SK-N-SH treated with all-trans-retinoic acid at 6 μM for 48 hours (cell line): ENCODE measurements at regions not wholly inside any gene's neighbourhood (a gene's known extent, or its start where the extent isn't known, plus 50 kb on each side); places are given as distances from the start of the nearest gene placed in this dataset.

ENCODE experiments used
- ATAC-seq: fragments of 200-7000 bp; cut with Tn5 transposase; 3 replicates; pipeline ENCODE4 v1.9.1; 2020; ENCODE audit warnings: mild to moderate bottlenecking, moderate library complexity
- ARNTL ChIP-seq: fragments of 450-650 bp; formaldehyde crosslinking; IDR thresholded peaks from 2 replicates; pipeline ENCODE4 v1.5.0; 2020; ENCODE audit warnings: low read depth, mild to moderate bottlenecking, moderate library complexity, borderline replicate concordance
- BACH2 ChIP-seq: fragments of 250-450 bp; sonication (Bioruptor Pico); IDR thresholded peaks from 2 replicates; pipeline ENCODE4 v1.9.0; 2021; ENCODE audit warnings: mild to moderate bottlenecking, borderline replicate concordance
- CREB5 ChIP-seq: fragments of 250-450 bp; sonication (Bioruptor Pico); IDR thresholded peaks from 2 replicates; pipeline ENCODE4 v1.5.1; 2020; ENCODE audit warnings: low read depth, mild to moderate bottlenecking, moderate library complexity
- CSDC2 ChIP-seq: fragments of 250-450 bp; sonication (Bioruptor Pico); IDR thresholded peaks from 2 replicates; pipeline ENCODE4 v1.5.0; 2020; ENCODE audit warnings: mild to moderate bottlenecking, moderate library complexity
- CSRNP3 ChIP-seq: fragments of 250-450 bp; sonication (Bioruptor Pico); IDR thresholded peaks from 2 replicates; pipeline ENCODE4 v1.5.1; 2021; ENCODE audit warnings: mild to moderate bottlenecking, moderate library complexity
- ESRRG ChIP-seq: fragments of 250-450 bp; sonication (Bioruptor Pico); IDR thresholded peaks from 2 replicates; pipeline ENCODE4 v1.6.1; 2021; ENCODE audit warnings: mild to moderate bottlenecking
- GLIS3 ChIP-seq: fragments of 250-450 bp; sonication (Bioruptor Pico); IDR thresholded peaks from 2 replicates; pipeline ENCODE4 v1.5.0; 2020; ENCODE audit warnings: mild to moderate bottlenecking, moderate library complexity
- ISL1 ChIP-seq: fragments of 250-450 bp; sonication (Bioruptor Pico); IDR thresholded peaks from 2 replicates; pipeline ENCODE4 v2.1.2; 2022; ENCODE audit warnings: mild to moderate bottlenecking, moderate library complexity
- OSR1 ChIP-seq: fragments of 250-450 bp; sonication (Bioruptor Pico); IDR thresholded peaks from 2 replicates; pipeline ENCODE4 v1.8.0; 2022; ENCODE audit warnings: moderate library complexity, mild to moderate bottlenecking, inconsistent platforms
- PATZ1 ChIP-seq: fragments of 250-450 bp; sonication (Bioruptor Pico); IDR thresholded peaks from 2 replicates; pipeline ENCODE4 v1.8.0; 2020; ENCODE audit warnings: mild to moderate bottlenecking, moderate library complexity, borderline replicate concordance
- PPARA ChIP-seq: fragments of 250-450 bp; sonication (Bioruptor Pico); IDR thresholded peaks from 2 replicates; pipeline ENCODE4 v1.5.0; 2020; ENCODE audit warnings: mild to moderate bottlenecking, borderline replicate concordance
- SNAI2 ChIP-seq: fragments of 250-450 bp; sonication (Bioruptor Pico); IDR thresholded peaks from 2 replicates; pipeline ENCODE4 v1.5.0; 2020; ENCODE audit warnings: mild to moderate bottlenecking, moderate library complexity
- TCF4 ChIP-seq: fragments of 250-450 bp; sonication (Bioruptor Pico); IDR thresholded peaks from 2 replicates; pipeline ENCODE4 v1.8.0; 2021; ENCODE audit warnings: mild to moderate bottlenecking, moderate library complexity, borderline replicate concordance
- TOX ChIP-seq: fragments of 250-450 bp; sonication (Bioruptor Pico); IDR thresholded peaks from 2 replicates; pipeline ENCODE4 v1.8.0; 2021; ENCODE audit warnings: mild to moderate bottlenecking, moderate library complexity, borderline replicate concordance
- TSHZ2 ChIP-seq: fragments of 250-450 bp; sonication (Bioruptor Pico); IDR thresholded peaks from 2 replicates; pipeline ENCODE4 v1.5.0; 2020; ENCODE audit warnings: mild to moderate bottlenecking, moderate library complexity
- ZC3H10 ChIP-seq: fragments of 250-450 bp; sonication (Bioruptor Pico); IDR thresholded peaks from 2 replicates; pipeline ENCODE4 v1.5.1; 2021; ENCODE audit warnings: mild to moderate bottlenecking, moderate library complexity
- ZFP3 ChIP-seq: fragments of 250-450 bp; sonication (Bioruptor Pico); IDR thresholded peaks from 2 replicates; pipeline ENCODE4 v1.5.0; 2020; ENCODE audit warnings: mild to moderate bottlenecking, moderate library complexity
- ZFP30 ChIP-seq: fragments of 450-650 bp; formaldehyde crosslinking; IDR thresholded peaks from 2 replicates; pipeline ENCODE4 v1.5.0; 2022; ENCODE audit warnings: mild to moderate bottlenecking, moderate library complexity
- ZNF565 ChIP-seq: fragments of 450-650 bp; formaldehyde crosslinking; conservative IDR thresholded peaks from 2 replicates; pipeline ENCODE4 v1.5.0; 2020; ENCODE audit warnings: low read depth, mild to moderate bottlenecking, moderate library complexity
- ZNF70 ChIP-seq: fragments of 450-650 bp; formaldehyde crosslinking; IDR thresholded peaks from 2 replicates; pipeline ENCODE4 v1.5.0; 2020; ENCODE audit warnings: mild to moderate bottlenecking, moderate library complexity
- ZNF8 ChIP-seq: fragments of 450-650 bp; formaldehyde crosslinking; IDR thresholded peaks from 2 replicates; pipeline ENCODE4 v1.5.0; 2020; ENCODE audit warnings: mild to moderate bottlenecking, moderate library complexity

- TF ChIP-seq CSRNP3 (no peak), CREB5 (CRISPR knock-in tag) (no peak), GLIS3 (CRISPR knock-in tag) (no peak), ESRRG (CRISPR knock-in tag) (no peak), OSR1 (CRISPR knock-in tag) (no peak), PATZ1 (CRISPR knock-in tag) (no peak), TCF4 (CRISPR knock-in tag) (no peak)
- no peak for ATAC-seq
These were observed 68.8 kb upstream of the PZP start for GRCh38 chr12:9276990-9277389.

GRCh38 chr12:9273276-9273675, 65.1 kb upstream of the PZP start:
- ATAC-seq, result no peak
- TF ChIP-seq CSRNP3 (no peak), ZFP30 (no peak), SNAI2 (CRISPR knock-in tag) (no peak), BACH2 (CRISPR knock-in tag) (no peak), TOX (no peak), CSDC2 (CRISPR knock-in tag) (no peak), ZNF8 (CRISPR knock-in tag) (no peak), ESRRG (CRISPR knock-in tag) (no peak)

- ATAC-seq, result no peak
- no peak for TF ChIP-seq ISL1 (CRISPR knock-in tag)
- no peak for TF ChIP-seq ZNF8 (CRISPR knock-in tag)
- TF ChIP-seq ZFP3, result no peak
- TF ChIP-seq CSRNP3, result no peak
- TF ChIP-seq ZNF70, result no peak
These were observed 63.7 kb upstream of the PZP start for GRCh38 chr12:9271875-9272274.

GRCh38 chr12:9264546-9264945, 56.4 kb upstream of the PZP start:
- no peak for ATAC-seq
- TF ChIP-seq ZNF70 (no peak), ZFP30 (no peak), CSRNP3 (no peak), GLIS3 (CRISPR knock-in tag) (no peak), PATZ1 (CRISPR knock-in tag) (no peak), ZFP3 (no peak), TSHZ2 (CRISPR knock-in tag) (no peak), ZNF565 (CRISPR knock-in tag) (no peak), TCF4 (CRISPR knock-in tag) (no peak), ARNTL (CRISPR knock-in tag) (no peak), OSR1 (CRISPR knock-in tag) (no peak), SNAI2 (CRISPR knock-in tag) (no peak), CSDC2 (CRISPR knock-in tag) (no peak), BACH2 (CRISPR knock-in tag) (no peak), ZC3H10 (CRISPR knock-in tag) (no peak), PPARA (CRISPR knock-in tag) (no peak), ESRRG (CRISPR knock-in tag) (no peak), TOX (no peak)
